PC-3 (cell line): ENCODE measurements at regions not wholly inside any gene's neighbourhood (a gene's known extent, or its start where the extent isn't known, plus 50 kb on each side); places are given as distances from the start of the nearest gene placed in this dataset.

Experiments
- ATAC-seq: fragments of 200-7000 bp; cut with Tn5 transposase; 2 replicates; pipeline ENCODE4 v1.9.1; 2020; ENCODE audit warnings: mild to moderate bottlenecking, moderate library complexity
- BruUV-seq: library from RNA; stranded (reverse); fragments of 400-500 nt; replicated peaks from 2 replicates; lab custom pipeline; 2021; lab: Mats Ljungman, UMichigan
- CTCF ChIA-PET: fragments of 300-600 bp; sonication (Branson Sonifier 250); formaldehyde crosslinking; loops from one replicate; lab custom pipeline; 2022; ENCODE audit warnings: antibody characterized with exemption; lab: Charles Lee
- POLR2A ChIA-PET: fragments of 300-600 bp; sonication (Branson Sonifier 250); formaldehyde crosslinking; loops from one replicate; lab custom pipeline; 2022; ENCODE audit warnings: antibody characterized with exemption; ENCODE audit not compliant: unreplicated experiment; lab: Charles Lee
- DNase-seq: peaks from one replicate; pipeline ENCODE4 v3.0.0-alpha.2; 2015
- H2AFZ ChIP-seq: fragments of 300-600 bp; sonication (generic); 2 replicates; pipeline ENCODE4 v1.6.0; 2016; ENCODE audit warnings: antibody characterized with exemption, low read length
- H3F3A ChIP-seq: fragments of 300-600 bp; sonication (generic); one replicate; pipeline ENCODE4 v1.6.0; 2017; ENCODE audit warnings: antibody characterized with exemption, low read length, control low read depth, mild to moderate bottlenecking; ENCODE audit not compliant: unreplicated experiment
- H3K27ac ChIP-seq: fragments of 300-600 bp; sonication (generic); 2 replicates; pipeline ENCODE4 v1.5.1; 2016; ENCODE audit warnings: mild to moderate bottlenecking, low read length
- H3K27me3 ChIP-seq: fragments of 300-600 bp; sonication (generic); 2 replicates; pipeline ENCODE4 v1.6.1; 2016; ENCODE audit warnings: low read length, mixed read lengths
- H3K36me3 ChIP-seq: fragments of 300-600 bp; sonication (generic); 2 replicates; pipeline ENCODE4 v1.6.1; 2016; ENCODE audit warnings: low read depth, mixed run types, low read length, mixed read lengths
- H3K4me1 ChIP-seq: fragments of 300-600 bp; sonication (generic); 2 replicates; pipeline ENCODE4 v1.5.1; 2016; ENCODE audit warnings: low read length; ENCODE audit not compliant: insufficient read depth
- H3K4me2 ChIP-seq: fragments of 300-600 bp; sonication (generic); 2 replicates; pipeline ENCODE4 v1.6.0; 2016; ENCODE audit warnings: low read length
- H3K4me3 ChIP-seq: fragments of 300-600 bp; sonication (generic); 2 replicates; pipeline ENCODE4 v1.5.1; 2016; ENCODE audit warnings: mild to moderate bottlenecking, low read length, mixed read lengths
- H3K79me2 ChIP-seq: fragments of 300-600 bp; sonication (generic); 2 replicates; pipeline ENCODE4 v1.6.1; 2017; ENCODE audit warnings: low read length, mixed read lengths
- H3K9ac ChIP-seq: fragments of 300-600 bp; sonication (generic); 2 replicates; pipeline ENCODE4 v1.6.0; 2016; ENCODE audit warnings: mild to moderate bottlenecking, low read length
- H3K9me2 ChIP-seq: fragments of 300-600 bp; sonication (generic); replicated peaks from 2 replicates; pipeline ENCODE4 v1.6.1; 2016; ENCODE audit warnings: mixed run types, low read length, mixed read lengths
- H3K9me3 ChIP-seq: fragments of 300-600 bp; sonication (generic); 2 replicates; pipeline ENCODE4 v1.6.1; 2016; ENCODE audit warnings: low read length, mixed read lengths
- H4K20me1 ChIP-seq: fragments of 300-600 bp; sonication (generic); 2 replicates; pipeline ENCODE4 v1.6.1; 2016; ENCODE audit warnings: low read length, mixed read lengths
- EZH2 ChIP-seq: fragments of 300-600 bp; sonication (generic); IDR thresholded peaks from one replicate; pipeline ENCODE4 v1.6.1; 2017; ENCODE audit warnings: antibody characterized with exemption, mild to moderate bottlenecking, low read length; ENCODE audit not compliant: unreplicated experiment
- EZH2phosphoT487 ChIP-seq: fragments of 300-600 bp; sonication (generic); IDR thresholded peaks from 2 replicates; pipeline ENCODE4 v1.6.1; 2018; ENCODE audit warnings: mild to moderate bottlenecking, antibody characterized with exemption, low read length, borderline replicate concordance
- intact Hi-C: fragments of 100-400 bp; cut with micrococcal nuclease; formaldehyde crosslinking; loops from 2 replicates; pipeline ENCODE4 v1.9.0; 2023
- TF ChIP-seq, protein P1 (sequence below): fragments of 300-600 bp; sonication (generic); conservative IDR thresholded peaks from 2 replicates; pipeline ENCODE4 v1.5.1; 2017; ENCODE audit warnings: antibody characterized with exemption, low read depth, mild to moderate bottlenecking, low read length

GRCh38 chr2:8550481-8550880 is 131.4 kb upstream of the ID2 start:
- no peaks in the 10 kb centered on the region for H3F3A ChIP-seq
- no peak overlapping the region for H3K27ac ChIP-seq
- peaks cover 12% of the 10 kb centered on the region for H3K4me1 ChIP-seq
- H3K4me2 ChIP-seq = no peak overlapping the region
- H2AFZ ChIP-seq = no peak overlapping the region
- POLR2A ChIA-PET = no interaction called here
- H3K79me2 ChIP-seq = no peaks in the 10 kb centered on the region
- H3K9me2 ChIP-seq = no peaks in the 10 kb centered on the region
- CTCF ChIA-PET = no interaction called here
- no TSS peak for BruUV-seq
- no peaks in the 10 kb centered on the region for H3K27me3 ChIP-seq
- ATAC-seq = no peak
- no peak overlapping the region for H3K4me3 ChIP-seq
- H3K36me3 ChIP-seq = no peaks in the 10 kb centered on the region
- no peaks in the 10 kb centered on the region for H4K20me1 ChIP-seq
- H3K9ac ChIP-seq = no peak overlapping the region
- DNase-seq = no peak
- intact Hi-C loops = no loop called here
- TF ChIP-seq, protein P1, sequence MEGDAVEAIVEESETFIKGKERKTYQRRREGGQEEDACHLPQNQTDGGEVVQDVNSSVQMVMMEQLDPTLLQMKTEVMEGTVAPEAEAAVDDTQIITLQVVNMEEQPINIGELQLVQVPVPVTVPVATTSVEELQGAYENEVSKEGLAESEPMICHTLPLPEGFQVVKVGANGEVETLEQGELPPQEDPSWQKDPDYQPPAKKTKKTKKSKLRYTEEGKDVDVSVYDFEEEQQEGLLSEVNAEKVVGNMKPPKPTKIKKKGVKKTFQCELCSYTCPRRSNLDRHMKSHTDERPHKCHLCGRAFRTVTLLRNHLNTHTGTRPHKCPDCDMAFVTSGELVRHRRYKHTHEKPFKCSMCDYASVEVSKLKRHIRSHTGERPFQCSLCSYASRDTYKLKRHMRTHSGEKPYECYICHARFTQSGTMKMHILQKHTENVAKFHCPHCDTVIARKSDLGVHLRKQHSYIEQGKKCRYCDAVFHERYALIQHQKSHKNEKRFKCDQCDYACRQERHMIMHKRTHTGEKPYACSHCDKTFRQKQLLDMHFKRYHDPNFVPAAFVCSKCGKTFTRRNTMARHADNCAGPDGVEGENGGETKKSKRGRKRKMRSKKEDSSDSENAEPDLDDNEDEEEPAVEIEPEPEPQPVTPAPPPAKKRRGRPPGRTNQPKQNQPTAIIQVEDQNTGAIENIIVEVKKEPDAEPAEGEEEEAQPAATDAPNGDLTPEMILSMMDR = no peak
- TF ChIP-seq EZH2phosphoT487 (no peak), EZH2 (no peak)
- H3K9me3 ChIP-seq = no peaks in the 10 kb centered on the region

GRCh38 chr2:8550937-8551621 is 130.8 kb upstream of the ID2 start:
- H2AFZ ChIP-seq = no peak overlapping the region
- no peak for ATAC-seq

DNA sequence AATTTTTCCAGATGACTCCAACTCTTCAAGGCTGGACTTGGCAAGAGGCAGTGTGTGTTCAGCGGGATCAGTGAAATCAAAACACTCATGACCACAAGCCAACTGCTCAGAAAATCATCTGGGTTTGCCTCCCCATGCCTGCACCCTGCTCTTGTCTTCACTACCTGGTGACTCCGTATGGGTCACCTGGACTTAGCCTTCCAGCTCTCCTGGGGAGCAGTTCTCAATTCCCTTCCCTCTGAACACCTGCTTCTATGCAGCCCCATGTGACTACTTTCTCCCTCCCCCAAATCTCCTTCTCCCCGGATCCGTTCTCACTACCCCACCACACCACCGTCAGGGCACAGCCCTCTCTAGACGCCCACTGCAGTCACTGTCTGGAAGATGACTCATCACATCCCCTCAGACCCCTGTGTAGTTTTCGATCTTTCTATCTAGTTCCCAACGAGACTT is 130.2 kb upstream of the ID2 start:
- H3K9me3 ChIP-seq = no peaks in the 10 kb centered on the region
- H3K4me1 ChIP-seq = peaks cover 12% of the 10 kb centered on the region
- no peak overlapping the region for H3K27ac ChIP-seq
- CTCF ChIA-PET = no interaction called here
- no peaks in the 10 kb centered on the region for H3K79me2 ChIP-seq
- BruUV-seq = no TSS peak
- ATAC-seq (no peak), DNase-seq (no peak)
- no peaks in the 10 kb centered on the region for H4K20me1 ChIP-seq
- H3K4me2 ChIP-seq = no peak overlapping the region
- H3K27me3 ChIP-seq = no peaks in the 10 kb centered on the region
- H3K9me2 ChIP-seq = no peaks in the 10 kb centered on the region
- H3K4me3 ChIP-seq = no peak overlapping the region
- H2AFZ ChIP-seq = no peak overlapping the region
- H3K9ac ChIP-seq = no peak overlapping the region
- TF ChIP-seq, protein P1 = no peak
- TF ChIP-seq EZH2phosphoT487 = no peak
- no peak for TF ChIP-seq EZH2
- intact Hi-C loops = no loop called here
- no peaks in the 10 kb centered on the region for H3F3A ChIP-seq
- no peaks in the 10 kb centered on the region for H3K36me3 ChIP-seq
- POLR2A ChIA-PET = no interaction called here

More at GRCh38 chr2:8550937-8551621, 130.8 kb upstream of the ID2 start:
- Histone ChIP-seq H3K9me2 (no peaks in the 10 kb centered on the region), H3K36me3 (no peaks in the 10 kb centered on the region), H3K4me1 (peaks cover 12% of the 10 kb centered on the region), H3K27ac (no peak overlapping the region), H3K4me2 (no peak overlapping the region), H3K9me3 (no peaks in the 10 kb centered on the region), H3K9ac (no peak overlapping the region), H3K4me3 (no peak overlapping the region), H4K20me1 (no peaks in the 10 kb centered on the region), H3F3A (no peaks in the 10 kb centered on the region), H3K79me2 (no peaks in the 10 kb centered on the region), H3K27me3 (no peaks in the 10 kb centered on the region)
- intact Hi-C loops = no loop called here
- no TSS peak for BruUV-seq
- no peak for DNase-seq
- POLR2A ChIA-PET = no interaction called here
- CTCF ChIA-PET = no interaction called here
- TF ChIP-seq EZH2phosphoT487 = no peak
- no peak for TF ChIP-seq EZH2
- TF ChIP-seq, protein P1 = no peak
